HepG2 (cell line): ENCODE measurements at regions not wholly inside any gene's neighbourhood (a gene's known extent, or its start where the extent isn't known, plus 50 kb on each side); places are given as distances from the start of the nearest gene placed in this dataset.
A peak's percentile ranks its signal among the peaks of the same experiment; 100 is the strongest.

Experiments used
- FOXK1 ChIP-seq: sonication (generic); formaldehyde crosslinking; IDR thresholded peaks from 2 replicates; pipeline ENCODE4 v1.4.0; 2020; ENCODE audit warnings: low read depth, missing genetic modification reagents, borderline replicate concordance
- KAT8 ChIP-seq: IDR thresholded peaks from 2 replicates; pipeline ENCODE4 v1.6.1; 2016; ENCODE audit warnings: missing genetic modification reagents, missing compliant biosample characterization
- NRL ChIP-seq: sonication (generic); formaldehyde crosslinking; IDR thresholded peaks from 2 replicates; pipeline ENCODE4 v1.5.0; 2020; ENCODE audit warnings: missing genetic modification reagents, mild to moderate bottlenecking, moderate library complexity, borderline replicate concordance
- RARG ChIP-seq: sonication (generic); formaldehyde crosslinking; IDR thresholded peaks from 2 replicates; pipeline ENCODE4 v1.4.0; 2020; ENCODE audit warnings: low read depth, mild to moderate bottlenecking, missing genetic modification reagents
- ZBTB40 ChIP-seq, 2 experiments: fragments of 450-650 bp in 1 of 2; sonication (generic) in 1 of 2; formaldehyde crosslinking in 1 of 2; IDR thresholded peaks; 2 replicates each; pipeline versions ENCODE4 v1.6.1 to v1.8.0; 2016 to 2022; ENCODE audit warnings: antibody characterized with exemption in 1 of 2, mild to moderate bottlenecking in 1 of 2, missing genetic modification reagents in 1 of 2
- ZNF160 ChIP-seq: sonication (generic); formaldehyde crosslinking; IDR thresholded peaks from 2 replicates; pipeline ENCODE4 v1.8.0; 2022; ENCODE audit warnings: mild to moderate bottlenecking, inconsistent platforms, missing genetic modification reagents
- ZNF235 ChIP-seq: sonication (generic); formaldehyde crosslinking; IDR thresholded peaks from 2 replicates; pipeline ENCODE4 v1.8.1; 2023; ENCODE audit warnings: mild to moderate bottlenecking, missing genetic modification reagents, borderline replicate concordance
- ZNF572 ChIP-seq: sonication (generic); formaldehyde crosslinking; IDR thresholded peaks from 2 replicates; pipeline ENCODE4 v1.5.1; 2020; ENCODE audit warnings: mild to moderate bottlenecking, missing genetic modification reagents
- ZNF672 ChIP-seq: sonication (generic); formaldehyde crosslinking; IDR thresholded peaks from 2 replicates; pipeline ENCODE4 v1.8.1; 2022; ENCODE audit warnings: missing genetic modification reagents
- ZNF749 ChIP-seq: sonication (generic); formaldehyde crosslinking; IDR thresholded peaks from 2 replicates; pipeline ENCODE4 v1.8.0; 2022; ENCODE audit warnings: mild to moderate bottlenecking, missing genetic modification reagents, moderate library complexity, borderline replicate concordance
- TF ChIP-seq, protein P1 (sequence below): sonication (generic); formaldehyde crosslinking; IDR thresholded peaks from 2 replicates; pipeline ENCODE4 v1.8.1; 2023; ENCODE audit warnings: mild to moderate bottlenecking, inconsistent platforms, moderate library complexity, missing genetic modification reagents, borderline replicate concordance
- TF ChIP-seq, protein P2 (sequence below): sonication (generic); IDR thresholded peaks from 2 replicates; pipeline ENCODE4 v1.6.1; 2016; ENCODE audit warnings: low read depth, borderline replicate concordance

- TF ChIP-seq FOXK1 (CRISPR knock-in tag) = peak; percentile 42; the same call in 1 of the 2 replicates
- no peak; the same call in 1 of the 2 replicates for TF ChIP-seq ZNF160 (CRISPR knock-in tag)
- TF ChIP-seq KAT8 (CRISPR knock-in tag) = peak; percentile 39; the same call in 1 of the 2 replicates
- TF ChIP-seq ZNF235 = no peak
- TF ChIP-seq ZBTB40 (IDR thresholded peaks at IDR 0.05) = no peak
- peak; percentile 40; the same call in 1 of the 2 replicates for TF ChIP-seq ZBTB40 (CRISPR knock-in tag; IDR thresholded peaks at IDR 0.05)
- TF ChIP-seq ZNF672 (CRISPR knock-in tag) = no peak
- TF ChIP-seq, protein P1, sequence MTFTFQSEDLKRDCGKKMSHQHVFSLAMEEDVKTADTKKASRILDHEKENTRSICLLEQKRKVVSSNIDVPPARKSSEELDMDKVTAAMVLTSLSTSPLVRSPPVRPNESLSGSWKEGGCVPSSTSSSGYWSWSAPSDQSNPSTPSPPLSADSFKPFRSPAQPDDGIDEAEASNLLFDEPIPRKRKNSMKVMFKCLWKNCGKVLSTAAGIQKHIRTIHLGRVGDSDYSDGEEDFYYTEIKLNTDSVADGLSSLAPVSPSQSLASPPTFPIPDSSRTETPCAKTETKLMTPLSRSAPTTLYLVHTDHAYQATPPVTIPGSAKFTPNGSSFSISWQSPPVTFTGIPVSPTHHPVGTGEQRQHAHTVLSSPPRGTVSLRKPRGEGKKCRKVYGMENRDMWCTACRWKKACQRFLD = no peak
- peak; percentile 31; the same call in 1 of the 2 replicates for TF ChIP-seq ZNF572 (CRISPR knock-in tag)
- TF ChIP-seq, protein P2, sequence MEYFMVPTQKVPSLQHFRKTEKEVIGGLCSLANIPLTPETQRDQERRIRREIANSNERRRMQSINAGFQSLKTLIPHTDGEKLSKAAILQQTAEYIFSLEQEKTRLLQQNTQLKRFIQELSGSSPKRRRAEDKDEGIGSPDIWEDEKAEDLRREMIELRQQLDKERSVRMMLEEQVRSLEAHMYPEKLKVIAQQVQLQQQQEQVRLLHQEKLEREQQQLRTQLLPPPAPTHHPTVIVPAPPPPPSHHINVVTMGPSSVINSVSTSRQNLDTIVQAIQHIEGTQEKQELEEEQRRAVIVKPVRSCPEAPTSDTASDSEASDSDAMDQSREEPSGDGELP = peak; percentile 88
- no peak for TF ChIP-seq RARG
- TF ChIP-seq ZNF749 (CRISPR knock-in tag) = no peak
- peak; percentile 43; the same call in 1 of the 2 replicates for TF ChIP-seq NRL
Measured at GRCh38 chr18:34976899-34977837, 64.0 kb upstream of the MAPRE2 start (continued).
